ENCODE measurements at regions not wholly inside any gene's neighbourhood (a gene's known extent, or its start where the extent isn't known, plus 50 kb on each side); places are given as distances from the start of the nearest gene placed in this dataset.

DNA sequence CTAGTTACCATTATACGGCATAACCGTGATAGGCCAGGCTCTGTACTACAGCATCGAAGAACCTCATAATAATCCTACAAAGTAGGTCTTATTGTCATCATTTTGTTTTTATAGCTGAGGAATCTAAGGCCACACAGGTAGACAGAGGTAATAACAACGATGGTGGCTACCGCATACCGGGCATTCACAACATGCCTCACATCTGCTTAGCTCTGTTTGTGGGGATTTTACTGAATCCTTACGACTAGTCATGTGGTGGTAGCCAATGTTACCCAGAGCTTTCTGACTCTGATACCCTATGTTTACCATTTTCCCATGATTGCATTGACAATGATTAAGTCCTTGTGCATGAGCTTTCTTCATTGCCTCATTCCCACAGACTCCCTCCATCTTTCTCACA lies 269.4 kb downstream of the TCF7L2 start:
- no peak for ATAC-seq

DNA sequence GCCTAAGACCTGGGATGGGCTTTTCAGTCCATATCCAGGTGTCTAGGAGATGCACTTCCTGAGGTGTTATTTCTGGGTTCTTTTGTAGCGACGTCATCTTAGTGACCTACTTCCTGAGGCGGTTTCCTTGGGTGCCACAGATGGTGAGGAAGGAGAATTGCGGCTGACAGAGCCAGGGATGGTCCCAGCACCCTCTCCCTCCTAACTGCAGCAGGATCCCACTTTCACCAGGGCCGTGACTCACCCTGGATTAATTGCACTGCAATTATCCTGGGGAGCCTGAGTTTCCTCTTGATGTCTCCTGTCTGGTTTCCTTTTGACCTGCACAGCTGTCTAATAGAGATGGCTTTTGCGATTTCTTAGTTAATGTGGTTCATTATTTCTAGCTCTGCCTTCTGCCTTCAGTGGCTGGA lies 271.7 kb downstream of the TCF7L2 start:
- ATAC-seq, result no peak

- ATAC-seq, result no peak
Observed at GRCh38 chr10:113222207-113222606, 272.2 kb downstream of the TCF7L2 start.

GRCh38 chr10:113225364-113225763 lies 275.3 kb downstream of the TCF7L2 start:
- no peak for ATAC-seq

GRCh38 chr10:113225903-113226302 lies 275.9 kb downstream of the TCF7L2 start:
- no peak for ATAC-seq

GRCh38 chr10:113226399-113226798 lies 276.4 kb downstream of the TCF7L2 start:
- peak; percentile 13 to 53 for ATAC-seq

- ATAC-seq, result no peak
Observed at GRCh38 chr10:113226831-113227445, 276.9 kb downstream of the TCF7L2 start.

DNA sequence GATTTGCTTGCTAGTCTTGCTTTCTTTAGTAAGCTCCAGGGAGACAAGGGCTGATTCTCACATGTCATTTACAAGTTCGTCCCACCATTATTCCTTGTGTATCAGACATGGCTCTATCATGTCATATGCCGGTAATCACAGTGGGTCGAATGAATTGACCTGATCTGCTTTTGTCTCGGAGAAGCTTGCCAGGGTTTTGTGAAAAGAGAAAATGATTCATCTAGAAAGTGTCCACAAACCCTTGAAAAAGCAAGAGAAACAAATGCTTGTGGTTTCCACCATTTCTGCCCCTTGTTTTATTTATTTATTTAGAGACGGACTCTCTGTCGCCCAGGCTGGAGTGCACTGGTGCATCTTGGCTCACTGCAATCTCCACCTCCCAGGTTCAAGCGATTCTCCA lies 278.5 kb downstream of the TCF7L2 start:
- ATAC-seq, result no peak

- ATAC-seq, result no peak
Observed at GRCh38 chr10:113230011-113230610, 280.1 kb downstream of the TCF7L2 start.

- no peak for ATAC-seq
Observed at GRCh38 chr10:113232928-113233511, 283.0 kb downstream of the TCF7L2 start.

- ATAC-seq, result no peak
Observed at GRCh38 chr10:113234481-113234880, 284.4 kb downstream of the TCF7L2 start.

- no peak for ATAC-seq
Observed at GRCh38 chr10:113235508-113235907, 285.5 kb downstream of the TCF7L2 start.

DNA sequence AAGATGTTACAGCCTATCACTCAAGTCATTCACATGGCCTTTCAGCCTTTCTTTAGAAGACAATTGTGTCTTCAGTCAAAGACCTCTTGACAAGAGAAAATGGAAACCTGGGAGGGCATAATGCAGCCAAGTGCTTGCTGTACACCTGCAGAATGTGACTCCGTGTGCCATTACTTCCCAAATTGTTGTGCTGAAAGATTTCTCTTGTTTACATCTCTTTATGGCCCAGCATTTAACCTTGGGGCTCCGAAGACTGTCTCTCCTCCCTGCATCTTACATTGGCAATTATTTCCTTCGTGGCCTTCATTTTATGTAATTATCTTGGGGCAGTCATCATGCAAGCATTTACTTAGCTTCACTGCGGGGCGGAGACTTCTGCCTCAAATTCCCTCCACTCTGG lies 287.0 kb downstream of the TCF7L2 start:
- no peak for ATAC-seq

DNA sequence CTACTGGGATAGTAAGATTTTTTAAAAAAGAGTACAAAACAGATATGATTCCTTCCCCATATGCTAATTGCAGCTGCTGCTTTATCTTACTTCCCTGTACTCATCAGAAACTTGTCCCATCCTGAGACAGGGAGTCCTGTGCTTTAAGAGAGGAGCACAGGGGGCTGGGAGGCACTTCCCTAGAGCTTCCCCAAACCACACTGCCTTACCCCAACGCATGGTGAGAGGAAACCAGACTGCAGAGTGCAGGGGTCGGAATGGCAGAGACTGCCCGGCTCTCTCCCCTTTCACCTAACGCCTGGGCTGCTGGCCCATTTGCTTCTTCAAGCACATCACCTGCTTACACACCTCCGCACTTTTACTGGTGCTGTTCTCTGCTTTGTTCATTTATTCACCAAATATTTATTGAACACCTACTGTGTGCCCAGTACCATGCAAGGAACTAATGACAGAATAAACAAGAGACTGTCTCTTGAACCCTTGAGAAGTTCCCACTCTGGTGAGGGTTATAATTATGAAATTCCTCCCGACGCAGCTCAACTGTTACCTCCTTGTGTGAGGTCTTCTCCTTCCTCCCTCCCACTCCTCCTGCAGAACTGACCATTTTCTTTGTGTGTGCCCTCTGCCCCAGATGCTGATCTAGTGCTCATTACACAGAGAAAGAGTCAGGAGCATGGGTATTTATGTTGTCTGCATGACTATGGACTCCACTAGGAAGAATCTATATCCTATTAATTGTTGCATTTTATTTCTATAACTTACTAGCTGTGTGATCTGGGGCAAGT lies 289.7 kb downstream of the TCF7L2 start:
- no peak for ATAC-seq

DNA sequence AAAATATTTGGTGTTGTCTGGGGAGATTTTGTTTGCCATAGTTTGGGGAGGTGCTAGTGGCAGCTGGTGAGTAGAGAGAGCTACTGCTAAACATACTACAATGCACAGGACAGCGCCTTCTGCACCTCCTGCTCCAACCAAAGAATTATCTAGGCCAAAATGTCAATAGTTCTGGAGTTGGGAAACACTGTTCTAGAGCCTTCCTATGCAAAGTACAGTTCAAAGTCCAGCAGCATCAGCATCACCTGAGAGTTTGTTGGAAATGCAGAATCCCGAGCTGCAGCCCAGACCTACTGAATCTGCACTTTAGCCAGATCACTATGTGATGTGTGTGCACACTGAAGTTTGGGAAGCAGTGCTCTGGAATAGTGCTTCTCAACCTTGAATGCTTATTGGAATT lies 290.7 kb downstream of the TCF7L2 start:
- no peak for ATAC-seq

GRCh38 chr10:113241599-113242360 lies 291.7 kb downstream of the TCF7L2 start:
- ATAC-seq, result no peak

DNA sequence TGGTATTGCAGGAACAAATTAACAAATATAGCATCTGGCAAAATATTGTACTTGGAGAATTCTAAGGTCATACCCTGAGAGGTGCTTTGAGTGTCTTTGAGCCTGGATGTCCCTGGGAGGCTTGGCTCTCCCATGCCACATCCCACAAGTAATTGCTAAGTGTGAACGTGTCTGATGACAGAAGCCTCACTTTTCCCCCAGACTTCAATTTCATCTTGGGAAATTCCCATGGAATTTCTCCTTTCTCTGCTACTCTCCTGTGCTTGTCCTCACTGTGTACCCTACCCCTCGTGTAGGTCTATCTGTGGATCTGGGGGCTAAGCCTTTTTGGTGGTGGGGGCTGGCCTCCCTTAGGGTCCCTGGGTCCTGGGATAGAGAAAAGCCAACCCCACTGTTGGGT lies 293.3 kb downstream of the TCF7L2 start:
- no peak for ATAC-seq

- ATAC-seq, result no peak
Observed at GRCh38 chr10:113244750-113245149, 294.7 kb downstream of the TCF7L2 start.

DNA sequence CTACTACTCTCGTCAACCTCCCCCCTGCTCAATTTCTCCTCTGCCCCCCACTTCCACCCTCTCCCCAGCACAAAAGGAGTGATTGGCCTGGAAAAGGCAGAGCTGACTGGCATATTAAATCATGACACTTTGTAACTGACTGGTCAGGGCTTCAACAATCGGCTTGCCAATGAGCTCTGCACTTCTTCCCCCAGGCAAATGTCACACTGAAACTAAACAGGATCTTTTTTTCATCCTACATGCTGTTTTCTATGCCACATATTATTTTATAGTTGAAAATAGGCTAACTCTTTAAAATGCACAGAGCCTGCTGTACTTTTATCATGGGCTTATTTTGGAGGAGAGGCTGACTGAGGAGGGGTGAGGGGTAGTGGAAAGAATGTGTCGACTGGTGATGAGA lies 295.2 kb downstream of the TCF7L2 start:
- ATAC-seq, result no peak

DNA sequence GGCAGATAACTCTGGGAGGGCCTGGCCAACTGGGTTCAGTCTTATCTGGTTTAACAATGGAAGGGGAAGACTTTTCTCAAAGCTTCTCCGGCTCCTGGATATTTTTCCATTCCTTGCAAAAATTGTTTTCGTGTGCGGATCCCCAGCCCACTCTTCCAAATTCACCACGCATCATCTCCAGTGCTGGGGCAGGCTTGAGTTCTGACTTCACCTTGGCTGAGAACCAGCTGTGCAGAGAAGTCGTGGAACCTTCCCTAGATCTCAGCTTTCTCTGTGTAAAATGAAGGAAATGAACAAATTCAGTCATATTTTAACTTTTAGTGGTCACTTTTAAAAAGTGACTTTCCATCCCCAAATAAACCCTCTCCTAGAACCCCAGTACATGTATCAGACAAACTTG lies 297.0 kb downstream of the TCF7L2 start:
- no peak for ATAC-seq

- no peak for ATAC-seq
Observed at GRCh38 chr10:113252650-113253618, 299.9 kb upstream of the HABP2 start.

Measured in activated CD4-positive, CD25-positive, alpha-beta regulatory T cell treated with anti-CD3 and anti-CD28 coated beads, Interleukin-2, amount 50 U/mL, for 24 hours (primary cell).